Activated CD8-positive, alpha-beta memory T cell treated with anti-CD3 and anti-CD28 coated beads for 36 hours (primary cell): ENCODE measurements at regions not wholly inside any gene's neighbourhood (a gene's known extent, or its start where the extent isn't known, plus 50 kb on each side); places are given as distances from the start of the nearest gene placed in this dataset.
"Not testable (repeated sequence)": the region's sequence is repeated elsewhere in the genome, so short reads cannot be mapped to it uniquely, and the experiment has no call there.

ENCODE experiments used
- CTCF ChIA-PET: fragments of 350-600 bp; sonication (Branson Sonifier 250); formaldehyde crosslinking; loops from one replicate; lab custom pipeline; 2021; ENCODE audit warnings: antibody characterized with exemption; lab: Charles Lee
- POLR2A ChIA-PET: fragments of 350-600 bp; sonication (Branson Sonifier 250); formaldehyde crosslinking; loops from one replicate; lab custom pipeline; 2021; ENCODE audit warnings: antibody characterized with exemption; lab: Charles Lee

- ChIA-PET CTCF (no interaction called here), POLR2A (no interaction called here)
Measured at GRCh38 chr1:29387210-29387609, 150.9 kb downstream of the PTPRU start.

GRCh38 chr1:29386453-29386852 lies 150.1 kb downstream of the PTPRU start:
- POLR2A ChIA-PET: not testable (repeated sequence)

GRCh38 chr1:29385966-29386365 lies 149.6 kb downstream of the PTPRU start:
- ChIA-PET POLR2A (no interaction called here), CTCF (no interaction called here)

More at GRCh38 chr1:29386453-29386852, 150.1 kb downstream of the PTPRU start:
- CTCF ChIA-PET: not testable (repeated sequence)

GRCh38 chr1:29384496-29385015 lies 148.2 kb downstream of the PTPRU start:
- ChIA-PET POLR2A (no interaction called here), CTCF (no interaction called here)

- POLR2A ChIA-PET: no interaction called here
Measured at GRCh38 chr1:29383746-29384371, 147.5 kb downstream of the PTPRU start.

GRCh38 chr1:29382851-29383745 lies 146.8 kb downstream of the PTPRU start:
- ChIA-PET POLR2A (no interaction called here), CTCF (no interaction called here)

More at GRCh38 chr1:29383746-29384371, 147.5 kb downstream of the PTPRU start:
- CTCF ChIA-PET: no interaction called here

- ChIA-PET CTCF (no interaction called here), POLR2A (no interaction called here)
Measured at GRCh38 chr1:29381426-29381825, 145.1 kb downstream of the PTPRU start.

- CTCF ChIA-PET: no interaction called here
- POLR2A ChIA-PET: no interaction called here
Measured at GRCh38 chr1:29380532-29380931, 144.2 kb downstream of the PTPRU start.

GRCh38 chr1:29379443-29380073 lies 143.2 kb downstream of the PTPRU start:
- POLR2A ChIA-PET: no interaction called here
- CTCF ChIA-PET: no interaction called here
